Common myeloid progenitor, CD34-positive (primary cell): ENCODE measurements at regions not wholly inside any gene's neighbourhood (a gene's known extent, or its start where the extent isn't known, plus 50 kb on each side); places are given as distances from the start of the nearest gene placed in this dataset.

Experiments used
- CTCF ChIA-PET: fragments of 350-600 bp; sonication (Branson Sonifier 250); formaldehyde crosslinking; loops from one replicate; lab custom pipeline; 2021; ENCODE audit warnings: antibody characterized with exemption; lab: Charles Lee
- POLR2A ChIA-PET: fragments of 350-600 bp; sonication (Branson Sonifier 250); formaldehyde crosslinking; loops from one replicate; lab custom pipeline; 2021; ENCODE audit warnings: antibody characterized with exemption; lab: Charles Lee
- DNase-seq, 3 donors: peaks; one replicate each; pipeline versions ENCODE4 v3.0.0 to v3.0.0-alpha.2; 2013
- H3K27ac ChIP-seq, 2 experiments: 1 replicate in 1 of 2; 2 replicates in 1 of 2; pipeline ENCODE4 v1.7.0; 2013; ENCODE audit warnings: inconsistent platforms in 2 of 2, low read length in 2 of 2, mild to moderate bottlenecking in 2 of 2, low read depth in 1 of 2, moderate library complexity in 1 of 2; ENCODE audit not compliant: severe bottlenecking in 2 of 2, insufficient read depth in 1 of 2, poor library complexity in 1 of 2
- H3K27me3 ChIP-seq, 5 experiments: replicated peaks in 2 of 5; 1 replicate in 3 of 5; 2 replicates in 2 of 5; pipeline versions ENCODE4 v1.6.1 to v1.7.0; 2013; ENCODE audit warnings: low read length in 4 of 5, mild to moderate bottlenecking in 2 of 5, moderate library complexity in 2 of 5, inconsistent platforms in 1 of 5; ENCODE audit not compliant: insufficient read depth in 5 of 5, control insufficient read depth in 4 of 5
- H3K36me3 ChIP-seq, 4 experiments: 1 replicate in 2 of 4; 2 replicates in 2 of 4; pipeline versions ENCODE4 v1.6.1 to v1.7.0; 2013; ENCODE audit warnings: low read length in 3 of 4, control low read depth in 1 of 4, mild to moderate bottlenecking in 1 of 4; ENCODE audit not compliant: control insufficient read depth in 4 of 4, insufficient read depth in 4 of 4
- H3K4me1 ChIP-seq, 4 experiments: 1 replicate in 3 of 4; 2 replicates in 1 of 4; pipeline versions ENCODE4 v1.6.1 to v1.7.1; 2013; ENCODE audit warnings: low read length in 3 of 4, mild to moderate bottlenecking in 3 of 4, control low read depth in 1 of 4, inconsistent platforms in 1 of 4, moderate library complexity in 1 of 4; ENCODE audit not compliant: control insufficient read depth in 4 of 4, insufficient read depth in 4 of 4; ENCODE audit errors: control extremely low read depth in 1 of 4
- H3K4me3 ChIP-seq, 7 experiments: 1 replicate in 4 of 7; 2 replicates in 3 of 7; pipeline versions ENCODE4 v1.5.1 to v1.7.0; 2013; ENCODE audit warnings: mild to moderate bottlenecking in 7 of 7, low read length in 6 of 7, moderate library complexity in 6 of 7, inconsistent platforms in 2 of 7, low read depth in 2 of 7, control low read depth in 1 of 7; ENCODE audit not compliant: insufficient read depth in 4 of 7, control insufficient read depth in 1 of 7; ENCODE audit errors: extremely low read depth in 1 of 7
- H3K9me3 ChIP-seq, 5 experiments: 1 replicate in 4 of 5; 2 replicates in 1 of 5; pipeline versions ENCODE4 v1.6.1 to v1.7.1; 2013; ENCODE audit warnings: low read length in 4 of 5, mild to moderate bottlenecking in 2 of 5, inconsistent platforms in 1 of 5, low read depth in 1 of 5, moderate library complexity in 1 of 5; ENCODE audit not compliant: control insufficient read depth in 4 of 5, insufficient read depth in 2 of 5; ENCODE audit errors: control extremely low read depth in 1 of 5
- WGBS: methylation state at CpG from one replicate; pipeline ENCODE4 v1.1.5; 2013; ENCODE audit not compliant: insufficient coverage; 5-methylcytosine and 5-hydroxymethylcytosine counted together

- WGBS, result 54% methylated on average over 9 of the region's 14 CpGs
- peak; percentile 42 to 65 (median 56) for DNase-seq
- ChIA-PET CTCF (interaction anchor here (0.8 to 2.5 kb wide), 8 partner anchors 8 to 767 kb away, joined by 3 to 7 read pairs (median 4); no protein-coding TSS in a partner anchor), POLR2A (no interaction called here)
- no peaks in the 10 kb centered on the region for H3K4me1 ChIP-seq
- no peaks in the 10 kb centered on the region for H3K9me3 ChIP-seq
- peaks cover 0 to 8% (median 0%) of the 10 kb centered on the region in 5 experiments for H3K27me3 ChIP-seq
- H3K4me3 ChIP-seq, result no peak overlapping the region
- H3K27ac ChIP-seq, result no peak overlapping the region
- no peaks in the 10 kb centered on the region for H3K36me3 ChIP-seq
Observed at GRCh38 chr1:36650200-36651065, 167.7 kb upstream of the CSF3R start.

DNA sequence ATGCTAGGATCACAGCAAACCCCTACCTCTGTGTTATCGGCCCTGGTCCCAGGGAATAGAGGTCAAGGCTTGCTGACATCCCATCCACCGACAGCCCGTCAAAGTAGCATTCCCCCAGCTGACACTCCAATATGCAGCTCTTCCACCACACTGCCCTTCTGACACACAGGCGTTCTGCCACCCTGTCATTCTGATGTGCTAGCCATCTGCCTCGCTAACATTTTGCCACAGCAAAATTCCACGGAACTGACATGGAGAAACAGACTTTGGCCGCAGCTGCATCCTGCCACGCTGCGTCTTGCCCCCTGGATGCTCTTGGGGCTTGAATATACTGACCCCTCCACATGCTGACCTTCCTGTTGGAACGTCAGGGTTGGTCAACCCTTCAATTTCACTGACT lies 163.2 kb upstream of the CSF3R start:
- WGBS, result 93% methylated on average over 10 of the region's 10 CpGs
- DNase-seq, result no peak
- Histone ChIP-seq H3K4me1 (no peaks in the 10 kb centered on the region), H3K27me3 (peaks cover 0 to 2% (median 0%) of the 10 kb centered on the region in 5 experiments), H3K27ac (no peak overlapping the region), H3K9me3 (no peaks in the 10 kb centered on the region), H3K4me3 (no peak overlapping the region), H3K36me3 (no peaks in the 10 kb centered on the region)
- ChIA-PET POLR2A (no interaction called here), CTCF (no interaction called here)

DNA sequence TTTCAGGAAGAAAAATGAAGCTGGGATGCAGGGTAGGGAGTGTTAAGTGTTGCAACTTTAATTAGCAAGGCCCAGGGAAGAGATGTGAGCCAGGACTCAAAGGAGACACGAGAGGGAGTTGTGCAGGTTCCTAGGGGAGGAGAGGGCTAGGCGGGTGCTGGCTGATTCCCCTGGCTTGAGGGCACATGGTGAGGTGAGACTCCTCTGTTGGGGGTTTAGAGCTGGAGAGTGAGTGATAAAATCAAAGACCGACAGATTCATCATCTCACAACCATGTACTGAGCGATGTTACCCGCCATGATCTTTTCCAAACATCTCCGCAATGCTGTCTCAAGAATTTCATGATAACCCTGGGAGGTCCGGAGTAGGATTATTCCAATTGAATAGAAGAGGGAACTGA lies 161.8 kb upstream of the CSF3R start:
- no peaks in the 10 kb centered on the region for H3K36me3 ChIP-seq
- H3K4me3 ChIP-seq, result no peak overlapping the region
- peaks cover 0 to 2% (median 0%) of the 10 kb centered on the region in 5 experiments for H3K27me3 ChIP-seq
- H3K4me1 ChIP-seq, result no peaks in the 10 kb centered on the region
- no peak overlapping the region for H3K27ac ChIP-seq
- ChIA-PET CTCF (no interaction called here), POLR2A (no interaction called here)
- WGBS, result 96% methylated on average over 6 of the region's 7 CpGs
- no peaks in the 10 kb centered on the region for H3K9me3 ChIP-seq
- DNase-seq, result no peak

DNA sequence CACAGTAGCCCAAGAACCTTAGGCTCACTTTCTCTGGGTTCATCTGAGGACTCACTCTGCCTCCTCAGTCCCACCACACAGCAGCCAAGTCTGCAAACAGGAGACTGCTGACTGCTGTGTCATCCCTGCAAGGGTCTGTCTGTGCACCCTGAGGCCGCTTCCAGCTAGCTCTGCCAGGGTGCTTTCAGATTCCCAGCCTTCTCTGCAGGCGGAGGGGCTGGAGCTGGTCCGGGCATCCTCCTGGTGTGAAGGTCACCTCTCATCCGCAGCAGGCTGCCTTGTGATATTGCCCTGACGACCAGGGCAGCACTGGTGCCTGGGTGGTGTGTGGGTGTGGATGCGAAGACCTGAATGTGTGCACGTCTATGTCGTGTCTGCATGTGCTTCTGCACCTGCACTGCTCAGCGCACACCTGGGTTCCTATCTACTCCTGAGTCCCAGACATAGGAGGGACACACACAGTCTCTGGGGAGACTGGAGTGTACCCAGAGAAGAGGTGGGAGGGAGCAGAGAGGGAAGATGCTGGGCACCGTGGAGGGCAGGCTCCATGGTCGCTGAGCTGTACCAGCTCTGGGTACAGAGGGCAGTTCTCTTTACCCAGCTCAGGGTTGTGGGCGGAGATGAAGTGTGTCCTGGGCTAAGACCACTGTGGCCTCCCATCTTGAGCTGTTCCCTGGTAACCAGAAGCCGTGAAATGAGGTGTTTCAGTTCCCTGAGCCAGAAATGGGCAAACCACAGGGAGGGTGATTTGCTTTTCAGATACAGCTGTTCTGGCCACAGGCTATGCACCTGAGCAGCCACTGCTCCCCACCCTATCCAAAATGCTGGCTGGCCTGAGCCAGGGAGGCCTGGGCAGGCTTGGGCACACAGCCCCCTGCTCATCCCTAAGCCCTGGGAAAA lies 160.9 kb upstream of the CSF3R start:
- no peak for DNase-seq
- Histone ChIP-seq H3K27me3 (peaks cover 0 to 2% (median 0%) of the 10 kb centered on the region in 5 experiments), H3K4me1 (no peaks in the 10 kb centered on the region), H3K27ac (no peak overlapping the region), H3K9me3 (no peaks in the 10 kb centered on the region), H3K4me3 (no peak overlapping the region), H3K36me3 (no peaks in the 10 kb centered on the region)
- POLR2A ChIA-PET, result no interaction called here
- 95% methylated on average over 13 of the region's 13 CpGs for WGBS
- CTCF ChIA-PET, result no interaction called here

DNA sequence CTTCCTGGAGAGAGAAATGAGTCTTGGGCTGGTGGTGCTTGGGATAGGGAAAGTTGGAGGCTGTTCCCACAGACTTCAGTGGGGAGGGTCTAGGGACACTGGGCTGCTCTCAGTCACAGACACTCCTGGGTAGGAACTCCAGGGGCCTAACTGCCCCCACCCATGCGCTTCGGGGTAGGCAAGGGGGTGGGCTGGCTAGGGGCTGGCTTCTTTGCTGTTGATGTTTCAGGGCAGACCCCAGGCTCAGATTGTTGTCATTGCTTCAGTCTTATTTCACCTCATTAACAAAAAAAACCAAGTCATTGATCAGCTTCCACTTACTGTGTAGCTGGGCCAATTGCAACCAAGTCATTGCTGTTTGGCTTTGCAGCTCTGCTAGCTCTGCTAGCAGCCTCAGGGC lies 160.1 kb upstream of the CSF3R start:
- Histone ChIP-seq H3K4me1 (no peaks in the 10 kb centered on the region), H3K4me3 (no peak overlapping the region), H3K27ac (no peak overlapping the region), H3K9me3 (no peaks in the 10 kb centered on the region), H3K27me3 (peaks cover 0 to 2% (median 0%) of the 10 kb centered on the region in 5 experiments), H3K36me3 (no peaks in the 10 kb centered on the region)
- ChIA-PET POLR2A (no interaction called here), CTCF (interaction anchor here (1.0 kb wide), 1 partner anchor 9 kb away, joined by 3 read pairs; no protein-coding TSS in a partner anchor)
- WGBS, result 100% methylated on average over 1 of the region's 2 CpGs
- DNase-seq, result no peak

GRCh38 chr1:36641776-36642175 lies 159.1 kb upstream of the CSF3R start:
- 80% methylated on average over 1 of the region's 1 CpG for WGBS
- ChIA-PET CTCF (interaction anchor here (1.0 kb wide), 1 partner anchor 10 kb away, joined by 3 read pairs; no protein-coding TSS in a partner anchor), POLR2A (no interaction called here)
- Histone ChIP-seq H3K4me3 (no peak overlapping the region), H3K27ac (no peak overlapping the region), H3K36me3 (no peaks in the 10 kb centered on the region), H3K9me3 (no peaks in the 10 kb centered on the region), H3K27me3 (peaks cover 0 to 4% (median 0%) of the 10 kb centered on the region in 5 experiments), H3K4me1 (no peaks in the 10 kb centered on the region)
- no peak for DNase-seq
